ENCODE measurements at regions not wholly inside any gene's neighbourhood (a gene's known extent, or its start where the extent isn't known, plus 50 kb on each side); places are given as distances from the start of the nearest gene placed in this dataset.

GRCh38 chr9:23287390-23287789, 538.6 kb downstream of the ELAVL2 start:
- no peak for ATAC-seq
- Mint-ChIP-seq H3K27me3 (no peaks in the 10 kb centered on the region), H3K4me3 (no peak overlapping the region), H3K27ac (no peak overlapping the region), H3K9me3 (peaks cover 0 to 6% (median 1%) of the 10 kb centered on the region in 11 donors), H3K36me3 (no peaks in the 10 kb centered on the region), H3K4me1 (no peaks in the 10 kb centered on the region)
- CTCF ChIA-PET, result no interaction called here
- no peak for DNase-seq
- Histone ChIP-seq H3K4me3 (ENCODE audit: low read length) (no peak overlapping the region), H3K27me3 (ENCODE audit: control insufficient read depth in 2 of 2, insufficient read depth in 2 of 2, low read length in 2 of 2) (no peaks in the 10 kb centered on the region), H3K36me3 (ENCODE audit: control insufficient read depth in 2 of 3, insufficient read depth in 3 of 3, low read length in 3 of 3) (no peaks in the 10 kb centered on the region), H3K27ac (ENCODE audit: low read depth, low read length) (no peak overlapping the region), H3K4me1 (ENCODE audit: control insufficient read depth in 2 of 2, insufficient read depth in 2 of 2, low read length in 2 of 2) (no peaks in the 10 kb centered on the region), H3K9me3 (ENCODE audit: control insufficient read depth in 2 of 3, low read length in 3 of 3) (no peaks in the 10 kb centered on the region)
- intact Hi-C loops (cut with micrococcal nuclease), result no loop called here
- POLR2A ChIA-PET, result no interaction called here

- CTCF ChIA-PET, result no interaction called here
- DNase-seq (no peak), ATAC-seq (no peak)
- no peaks in the 10 kb centered on the region for H3K4me1 Mint-ChIP-seq
- Histone ChIP-seq H3K27ac (ENCODE audit: low read depth, low read length) (no peak overlapping the region), H3K4me1 (ENCODE audit: control insufficient read depth in 2 of 2, insufficient read depth in 2 of 2, low read length in 2 of 2) (no peaks in the 10 kb centered on the region), H3K36me3 (ENCODE audit: control insufficient read depth in 2 of 3, insufficient read depth in 3 of 3, low read length in 3 of 3) (no peaks in the 10 kb centered on the region), H3K9me3 (ENCODE audit: control insufficient read depth in 2 of 3, low read length in 3 of 3) (no peaks in the 10 kb centered on the region), H3K27me3 (ENCODE audit: control insufficient read depth in 2 of 2, insufficient read depth in 2 of 2, low read length in 2 of 2) (no peaks in the 10 kb centered on the region), H3K4me3 (ENCODE audit: low read length) (no peak overlapping the region)
- intact Hi-C loops (cut with micrococcal nuclease), result no loop called here
- no peak overlapping the region for H3K4me3 Mint-ChIP-seq
- H3K27ac Mint-ChIP-seq, result no peak overlapping the region
- peaks cover 0 to 8% (median 1%) of the 10 kb centered on the region in 11 donors for H3K9me3 Mint-ChIP-seq
- POLR2A ChIA-PET, result no interaction called here
- H3K27me3 Mint-ChIP-seq, result no peaks in the 10 kb centered on the region
- no peaks in the 10 kb centered on the region for H3K36me3 Mint-ChIP-seq
Measured at GRCh38 chr9:23288545-23288944, 537.5 kb downstream of the ELAVL2 start.

GRCh38 chr9:23290973-23291372, 535.1 kb downstream of the ELAVL2 start:
- no peaks in the 10 kb centered on the region for H3K27me3 ChIP-seq (ENCODE audit: control insufficient read depth in 2 of 2, insufficient read depth in 2 of 2, low read length in 2 of 2)
- Mint-ChIP-seq H3K9me3 (peaks cover 0 to 15% (median 4%) of the 10 kb centered on the region in 11 donors), H3K4me3 (no peak overlapping the region), H3K27ac (no peak overlapping the region), H3K36me3 (no peaks in the 10 kb centered on the region), H3K4me1 (no peaks in the 10 kb centered on the region), H3K27me3 (no peaks in the 10 kb centered on the region)
- no peaks in the 10 kb centered on the region for H3K4me1 ChIP-seq (ENCODE audit: control insufficient read depth in 2 of 2, insufficient read depth in 2 of 2, low read length in 2 of 2)
- no peak overlapping the region for H3K27ac ChIP-seq (ENCODE audit: low read depth, low read length)
- intact Hi-C loops (cut with micrococcal nuclease), result no loop called here
- no peaks in the 10 kb centered on the region for H3K9me3 ChIP-seq (ENCODE audit: control insufficient read depth in 2 of 3, low read length in 3 of 3)
- ChIA-PET POLR2A (no interaction called here), CTCF (no interaction called here)
- H3K36me3 ChIP-seq (ENCODE audit: control insufficient read depth in 2 of 3, insufficient read depth in 3 of 3, low read length in 3 of 3), result no peaks in the 10 kb centered on the region
- no peak for DNase-seq
- no peak for ATAC-seq
- no peak overlapping the region for H3K4me3 ChIP-seq (ENCODE audit: low read length)

GRCh38 chr9:23302281-23302680, 523.8 kb downstream of the ELAVL2 start:
- no peaks in the 10 kb centered on the region for H3K9me3 ChIP-seq (ENCODE audit: control insufficient read depth in 2 of 3, low read length in 3 of 3)
- Mint-ChIP-seq H3K36me3 (no peaks in the 10 kb centered on the region), H3K4me1 (no peaks in the 10 kb centered on the region), H3K4me3 (no peak overlapping the region), H3K9me3 (peaks cover 2 to 32% (median 6%) of the 10 kb centered on the region in 11 donors), H3K27ac (no peak overlapping the region), H3K27me3 (no peaks in the 10 kb centered on the region)
- H3K4me3 ChIP-seq (ENCODE audit: low read length), result no peak overlapping the region
- no peaks in the 10 kb centered on the region for H3K4me1 ChIP-seq (ENCODE audit: control insufficient read depth in 2 of 2, insufficient read depth in 2 of 2, low read length in 2 of 2)
- H3K27me3 ChIP-seq (ENCODE audit: control insufficient read depth in 2 of 2, insufficient read depth in 2 of 2, low read length in 2 of 2), result no peaks in the 10 kb centered on the region
- ChIA-PET CTCF (no interaction called here), POLR2A (interaction anchor here (0.6 kb wide), 1 partner anchor 100 kb away, joined by 3 read pairs; no protein-coding TSS in a partner anchor)
- intact Hi-C loops (cut with micrococcal nuclease), result no loop called here
- no peak overlapping the region for H3K27ac ChIP-seq (ENCODE audit: low read depth, low read length)
- DNase-seq (no peak), ATAC-seq (no peak)
- no peaks in the 10 kb centered on the region for H3K36me3 ChIP-seq (ENCODE audit: control insufficient read depth in 2 of 3, insufficient read depth in 3 of 3, low read length in 3 of 3)

GRCh38 chr9:23306731-23307130, 519.3 kb downstream of the ELAVL2 start:
- Mint-ChIP-seq H3K36me3 (peaks cover 0 to 3% (median 0%) of the 10 kb centered on the region in 5 donors), H3K9me3 (peaks cover 3 to 38% (median 9%) of the 10 kb centered on the region in 11 donors), H3K4me3 (no peak overlapping the region), H3K4me1 (no peaks in the 10 kb centered on the region), H3K27ac (no peak overlapping the region), H3K27me3 (no peaks in the 10 kb centered on the region)
- Histone ChIP-seq H3K27me3 (ENCODE audit: control insufficient read depth in 2 of 2, insufficient read depth in 2 of 2, low read length in 2 of 2) (no peaks in the 10 kb centered on the region), H3K27ac (ENCODE audit: low read depth, low read length) (no peak overlapping the region), H3K9me3 (ENCODE audit: control insufficient read depth in 2 of 3, low read length in 3 of 3) (no peaks in the 10 kb centered on the region), H3K4me1 (ENCODE audit: control insufficient read depth in 2 of 2, insufficient read depth in 2 of 2, low read length in 2 of 2) (no peaks in the 10 kb centered on the region), H3K4me3 (ENCODE audit: low read length) (no peak overlapping the region), H3K36me3 (ENCODE audit: control insufficient read depth in 2 of 3, insufficient read depth in 3 of 3, low read length in 3 of 3) (no peaks in the 10 kb centered on the region)
- no peak for ATAC-seq
- intact Hi-C loops (cut with micrococcal nuclease), result no loop called here
- POLR2A ChIA-PET, result no interaction called here
- DNase-seq, result no peak
- CTCF ChIA-PET, result no interaction called here

GRCh38 chr9:23307731-23308513, 518.1 kb downstream of the ELAVL2 start:
- ATAC-seq (no peak), DNase-seq (no peak)
- H3K27me3 ChIP-seq (ENCODE audit: control insufficient read depth in 2 of 2, insufficient read depth in 2 of 2, low read length in 2 of 2), result no peaks in the 10 kb centered on the region
- no peaks in the 10 kb centered on the region for H3K36me3 ChIP-seq (ENCODE audit: control insufficient read depth in 2 of 3, insufficient read depth in 3 of 3, low read length in 3 of 3)
- no peak overlapping the region for H3K27ac ChIP-seq (ENCODE audit: low read depth, low read length)
- Mint-ChIP-seq H3K9me3 (peaks cover 1 to 40% (median 8%) of the 10 kb centered on the region in 11 donors), H3K36me3 (peaks cover 0 to 3% (median 0%) of the 10 kb centered on the region in 5 donors), H3K4me3 (no peak overlapping the region), H3K4me1 (no peaks in the 10 kb centered on the region), H3K27ac (no peak overlapping the region), H3K27me3 (no peaks in the 10 kb centered on the region)
- H3K4me3 ChIP-seq (ENCODE audit: low read length), result no peak overlapping the region
- CTCF ChIA-PET, result no interaction called here
- H3K4me1 ChIP-seq (ENCODE audit: control insufficient read depth in 2 of 2, insufficient read depth in 2 of 2, low read length in 2 of 2), result no peaks in the 10 kb centered on the region
- H3K9me3 ChIP-seq (ENCODE audit: control insufficient read depth in 2 of 3, low read length in 3 of 3), result no peaks in the 10 kb centered on the region
- intact Hi-C loops (cut with micrococcal nuclease), result no loop called here
- POLR2A ChIA-PET, result no interaction called here

- POLR2A ChIA-PET, result no interaction called here
- DNase-seq (no peak), ATAC-seq (no peak)
- CTCF ChIA-PET, result no interaction called here
- no peaks in the 10 kb centered on the region for H3K36me3 ChIP-seq (ENCODE audit: control insufficient read depth in 2 of 3, insufficient read depth in 3 of 3, low read length in 3 of 3)
- Mint-ChIP-seq H3K4me3 (no peak overlapping the region), H3K27ac (no peak overlapping the region), H3K9me3 (peaks cover 0 to 39% (median 8%) of the 10 kb centered on the region in 11 donors), H3K4me1 (no peaks in the 10 kb centered on the region), H3K27me3 (no peaks in the 10 kb centered on the region), H3K36me3 (peaks cover 0 to 3% (median 0%) of the 10 kb centered on the region in 5 donors)
- H3K27ac ChIP-seq (ENCODE audit: low read depth, low read length), result no peak overlapping the region
- no peaks in the 10 kb centered on the region for H3K9me3 ChIP-seq (ENCODE audit: control insufficient read depth in 2 of 3, low read length in 3 of 3)
- no peak overlapping the region for H3K4me3 ChIP-seq (ENCODE audit: low read length)
- no peaks in the 10 kb centered on the region for H3K4me1 ChIP-seq (ENCODE audit: control insufficient read depth in 2 of 2, insufficient read depth in 2 of 2, low read length in 2 of 2)
- intact Hi-C loops (cut with micrococcal nuclease), result no loop called here
- H3K27me3 ChIP-seq (ENCODE audit: control insufficient read depth in 2 of 2, insufficient read depth in 2 of 2, low read length in 2 of 2), result no peaks in the 10 kb centered on the region
Measured at GRCh38 chr9:23309800-23310199, 516.2 kb downstream of the ELAVL2 start.

All from naive thymus-derived CD4-positive, alpha-beta T cell (primary cell).